ENCODE measurements at regions not wholly inside any gene's neighbourhood (a gene's known extent, or its start where the extent isn't known, plus 50 kb on each side); places are given as distances from the start of the nearest gene placed in this dataset.

GRCh38 chr3:164524201-164524600 lies 554.1 kb downstream of the SI start:
- no peak overlapping the region for H3K4me3 Mint-ChIP-seq
- H3K9me3 Mint-ChIP-seq, result peaks cover 12% of the 10 kb centered on the region
- intact Hi-C loops (cut with micrococcal nuclease), result no loop called here
- no peak for DNase-seq
- H3K4me1 Mint-ChIP-seq (ENCODE audit: low read depth), result no peaks in the 10 kb centered on the region
- no peaks in the 10 kb centered on the region for H3K36me3 Mint-ChIP-seq (ENCODE audit: low read depth)
- no peak overlapping the region for H3K27ac Mint-ChIP-seq
- no peaks in the 10 kb centered on the region for H3K27me3 Mint-ChIP-seq (ENCODE audit: low read depth)
- CTCF ChIA-PET, result no interaction called here

GRCh38 chr3:164522073-164522763 lies 556.1 kb downstream of the SI start:
- CTCF ChIA-PET, result no interaction called here
- Mint-ChIP-seq H3K27ac (no peak overlapping the region), H3K36me3 (ENCODE audit: low read depth) (no peaks in the 10 kb centered on the region), H3K4me1 (ENCODE audit: low read depth) (no peaks in the 10 kb centered on the region), H3K27me3 (ENCODE audit: low read depth) (no peaks in the 10 kb centered on the region), H3K9me3 (peaks cover 10% of the 10 kb centered on the region), H3K4me3 (no peak overlapping the region)
- intact Hi-C loops (cut with micrococcal nuclease), result no loop called here
- DNase-seq, result no peak

DNA sequence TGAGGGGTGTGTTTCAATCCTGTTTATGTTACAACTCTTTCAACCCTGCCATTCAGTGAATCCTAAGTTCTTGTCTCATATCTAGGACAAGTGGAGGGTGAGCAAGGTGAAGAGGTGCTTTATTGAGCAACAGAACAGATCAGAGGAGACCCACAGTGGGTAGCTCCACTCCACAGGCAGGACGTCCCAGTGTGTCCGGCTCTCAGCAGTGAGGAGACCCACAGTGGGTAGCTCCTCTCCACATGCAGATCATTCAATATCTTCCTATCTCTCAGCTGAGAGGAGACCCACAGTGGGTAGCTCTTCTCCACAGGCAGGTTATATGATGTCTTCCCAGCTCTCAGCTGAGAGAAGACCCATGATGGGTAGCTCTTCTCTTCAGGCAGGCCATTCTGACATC lies 556.7 kb downstream of the SI start:
- Mint-ChIP-seq H3K36me3 (ENCODE audit: low read depth) (no peaks in the 10 kb centered on the region), H3K27me3 (ENCODE audit: low read depth) (no peaks in the 10 kb centered on the region), H3K9me3 (peaks cover 10% of the 10 kb centered on the region)

DNA sequence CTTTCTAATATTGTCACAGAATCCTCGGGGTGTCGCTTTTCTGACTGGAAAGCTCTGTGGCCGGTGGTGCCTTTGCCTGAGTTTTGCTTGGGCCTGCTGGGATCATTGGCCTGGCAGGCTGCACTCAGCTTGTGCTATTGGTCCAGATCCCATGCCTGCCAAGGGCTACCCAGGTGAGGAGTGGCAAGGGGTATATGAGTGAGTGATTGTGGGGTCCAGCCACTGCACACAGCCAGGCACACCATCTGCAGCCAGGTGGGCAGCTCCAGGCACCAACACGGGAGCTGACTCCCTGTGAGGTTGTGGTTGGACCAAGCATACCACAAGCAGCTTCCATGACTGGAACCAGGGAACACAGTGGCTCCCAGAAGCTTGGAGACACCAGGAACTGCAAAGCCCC lies 557.2 kb downstream of the SI start:
- Mint-ChIP-seq H3K36me3 (ENCODE audit: low read depth) (no peaks in the 10 kb centered on the region), H3K4me1 (ENCODE audit: low read depth) (no peaks in the 10 kb centered on the region), H3K27me3 (ENCODE audit: low read depth) (no peaks in the 10 kb centered on the region), H3K4me3 (no peak overlapping the region), H3K27ac (no peak overlapping the region), H3K9me3 (peaks cover 10% of the 10 kb centered on the region)
- DNase-seq, result no peak
- CTCF ChIA-PET, result no interaction called here
- intact Hi-C loops (cut with micrococcal nuclease), result no loop called here

More for the DNA sequence above, 556.7 kb downstream of the SI start:
- Mint-ChIP-seq H3K4me3 (no peak overlapping the region), H3K4me1 (ENCODE audit: low read depth) (no peaks in the 10 kb centered on the region), H3K27ac (no peak overlapping the region)
- intact Hi-C loops (cut with micrococcal nuclease), result no loop called here
- CTCF ChIA-PET, result no interaction called here
- DNase-seq, result no peak

DNA sequence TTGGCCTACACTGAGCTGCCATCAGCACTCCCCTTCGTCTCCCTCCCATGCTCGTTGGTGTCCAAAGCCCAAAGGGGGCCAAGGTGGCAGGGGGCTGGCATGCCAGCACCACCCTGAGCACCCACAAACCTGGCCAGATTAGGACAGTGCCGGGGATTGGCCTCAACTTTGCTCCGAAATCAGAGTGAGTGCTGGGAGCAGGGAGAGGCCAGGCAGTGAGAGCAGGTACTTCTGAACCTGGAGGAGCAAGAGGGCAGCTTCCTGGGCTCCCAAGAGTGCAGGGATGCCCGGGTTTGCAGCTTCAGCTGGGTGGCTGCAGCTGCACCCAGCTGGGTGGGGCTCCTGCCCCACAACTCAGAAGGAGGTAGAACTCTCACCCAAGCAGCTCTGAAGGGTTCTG lies 563.0 kb downstream of the SI start:
- no peaks in the 10 kb centered on the region for H3K27me3 Mint-ChIP-seq (ENCODE audit: low read depth)
- CTCF ChIA-PET, result no interaction called here
- intact Hi-C loops (cut with micrococcal nuclease), result no loop called here
- no peak overlapping the region for H3K4me3 Mint-ChIP-seq
- DNase-seq, result no peak
- H3K9me3 Mint-ChIP-seq, result peaks cover 11% of the 10 kb centered on the region
- H3K4me1 Mint-ChIP-seq (ENCODE audit: low read depth), result no peaks in the 10 kb centered on the region
- no peaks in the 10 kb centered on the region for H3K36me3 Mint-ChIP-seq (ENCODE audit: low read depth)
- H3K27ac Mint-ChIP-seq, result no peak overlapping the region

GRCh38 chr3:164514576-164514975 lies 563.7 kb downstream of the SI start:
- no peaks in the 10 kb centered on the region for H3K27me3 Mint-ChIP-seq (ENCODE audit: low read depth)
- H3K36me3 Mint-ChIP-seq (ENCODE audit: low read depth), result no peaks in the 10 kb centered on the region
- no peak overlapping the region for H3K27ac Mint-ChIP-seq
- no peak overlapping the region for H3K4me3 Mint-ChIP-seq
- peaks cover 8% of the 10 kb centered on the region for H3K9me3 Mint-ChIP-seq
- intact Hi-C loops (cut with micrococcal nuclease), result no loop called here
- DNase-seq, result no peak
- H3K4me1 Mint-ChIP-seq (ENCODE audit: low read depth), result no peaks in the 10 kb centered on the region
- CTCF ChIA-PET, result no interaction called here

DNA sequence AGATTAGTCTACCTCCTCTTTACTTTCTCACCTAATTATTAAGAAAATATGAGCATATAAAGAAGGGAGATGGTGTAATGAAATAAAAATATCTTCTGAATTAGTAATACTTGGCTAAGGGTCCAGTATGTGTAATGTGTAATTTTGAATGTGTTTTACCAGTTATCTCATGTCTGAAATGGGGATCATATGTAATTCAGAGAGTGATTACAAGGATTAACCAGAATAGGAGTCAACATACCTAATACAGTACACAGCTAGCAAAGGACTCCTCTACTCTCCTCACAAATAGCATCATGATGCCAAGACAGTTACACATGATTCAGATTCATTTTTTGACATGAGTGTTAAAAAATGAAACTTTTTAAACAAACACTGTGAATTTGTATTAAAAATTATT lies 570.4 kb downstream of the SI start:
- no peak overlapping the region for H3K4me3 Mint-ChIP-seq
- CTCF ChIA-PET, result no interaction called here
- H3K4me1 Mint-ChIP-seq (ENCODE audit: low read depth), result no peaks in the 10 kb centered on the region
- no peaks in the 10 kb centered on the region for H3K36me3 Mint-ChIP-seq (ENCODE audit: low read depth)
- no peak for DNase-seq
- H3K27me3 Mint-ChIP-seq (ENCODE audit: low read depth), result no peaks in the 10 kb centered on the region
- no peak overlapping the region for H3K27ac Mint-ChIP-seq
- intact Hi-C loops (cut with micrococcal nuclease), result no loop called here
- H3K9me3 Mint-ChIP-seq, result peaks cover 4% of the 10 kb centered on the region

DNA sequence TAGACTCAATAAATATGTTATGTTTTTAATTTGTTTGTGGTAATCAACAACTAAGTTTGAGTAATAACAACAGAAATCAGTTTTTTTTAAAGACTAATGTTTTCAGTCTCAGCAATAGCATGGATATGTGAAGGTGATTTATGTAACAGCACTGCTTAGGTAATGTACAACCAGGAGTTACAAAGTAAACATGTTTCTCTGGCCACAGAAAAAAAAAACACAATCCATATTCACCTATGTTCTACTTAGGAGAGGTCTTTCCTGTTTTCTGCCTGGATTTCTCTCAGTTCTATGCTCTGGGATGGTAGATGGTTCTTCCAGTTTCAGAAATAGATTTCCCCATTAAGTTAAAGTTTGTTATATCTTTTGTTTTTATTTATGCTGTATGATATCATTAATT lies 579.4 kb downstream of the SI start:
- H3K27ac Mint-ChIP-seq, result no peak overlapping the region

GRCh38 chr3:164488893-164489292 lies 589.4 kb downstream of the SI start:
- DNase-seq, result no peak
- intact Hi-C loops (cut with micrococcal nuclease), result no loop called here
- Mint-ChIP-seq H3K27ac (no peak overlapping the region), H3K36me3 (ENCODE audit: low read depth) (no peaks in the 10 kb centered on the region), H3K4me1 (ENCODE audit: low read depth) (no peaks in the 10 kb centered on the region), H3K4me3 (no peak overlapping the region), H3K27me3 (ENCODE audit: low read depth) (no peaks in the 10 kb centered on the region), H3K9me3 (peaks cover 3% of the 10 kb centered on the region)
- CTCF ChIA-PET, result no interaction called here

More for the DNA sequence above, 579.4 kb downstream of the SI start:
- Mint-ChIP-seq H3K36me3 (ENCODE audit: low read depth) (no peaks in the 10 kb centered on the region), H3K4me3 (no peak overlapping the region), H3K27me3 (ENCODE audit: low read depth) (no peaks in the 10 kb centered on the region), H3K4me1 (ENCODE audit: low read depth) (no peaks in the 10 kb centered on the region), H3K9me3 (peaks cover 8% of the 10 kb centered on the region)
- CTCF ChIA-PET, result no interaction called here
- intact Hi-C loops (cut with micrococcal nuclease), result no loop called here
- DNase-seq, result no peak

DNA sequence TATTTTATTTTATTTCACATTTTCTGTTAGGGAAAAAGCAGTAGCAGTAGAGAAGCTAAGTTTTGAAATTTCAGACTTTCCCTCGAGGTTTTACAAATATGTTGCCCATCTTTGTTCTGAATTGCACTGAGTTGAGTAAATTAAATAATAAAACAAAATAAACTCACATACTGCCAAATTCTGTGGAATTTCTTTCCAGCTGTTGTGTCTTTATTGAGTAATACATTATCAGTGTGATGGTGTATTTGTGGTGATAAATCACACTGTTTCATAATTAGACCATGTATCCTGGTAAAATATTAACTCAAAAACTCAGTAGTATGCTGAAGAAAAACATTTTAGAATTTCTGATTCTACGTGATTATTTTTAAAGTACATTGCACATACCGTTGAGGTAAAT lies 592.1 kb downstream of the SI start:
- Mint-ChIP-seq H3K9me3 (peaks cover 2% of the 10 kb centered on the region), H3K4me3 (no peak overlapping the region), H3K27me3 (ENCODE audit: low read depth) (no peaks in the 10 kb centered on the region), H3K27ac (no peak overlapping the region), H3K36me3 (ENCODE audit: low read depth) (no peaks in the 10 kb centered on the region), H3K4me1 (ENCODE audit: low read depth) (no peaks in the 10 kb centered on the region)
- CTCF ChIA-PET, result no interaction called here
- intact Hi-C loops (cut with micrococcal nuclease), result no loop called here
- no peak for DNase-seq

- peaks cover 2% of the 10 kb centered on the region for H3K9me3 Mint-ChIP-seq
- no peaks in the 10 kb centered on the region for H3K36me3 Mint-ChIP-seq (ENCODE audit: low read depth)
- CTCF ChIA-PET, result no interaction called here
- H3K4me1 Mint-ChIP-seq (ENCODE audit: low read depth), result no peaks in the 10 kb centered on the region
- H3K4me3 Mint-ChIP-seq, result no peak overlapping the region
- no peak for DNase-seq
- H3K27me3 Mint-ChIP-seq (ENCODE audit: low read depth), result no peaks in the 10 kb centered on the region
- intact Hi-C loops (cut with micrococcal nuclease), result no loop called here
- no peak overlapping the region for H3K27ac Mint-ChIP-seq
Measured at GRCh38 chr3:164479978-164480377, 598.3 kb downstream of the SI start.

- no peak for DNase-seq
- intact Hi-C loops (cut with micrococcal nuclease), result no loop called here
- Mint-ChIP-seq H3K9me3 (peaks cover 2% of the 10 kb centered on the region), H3K36me3 (ENCODE audit: low read depth) (no peaks in the 10 kb centered on the region), H3K27me3 (ENCODE audit: low read depth) (no peaks in the 10 kb centered on the region), H3K4me3 (no peak overlapping the region), H3K27ac (no peak overlapping the region), H3K4me1 (ENCODE audit: low read depth) (no peaks in the 10 kb centered on the region)
- CTCF ChIA-PET, result no interaction called here
Measured at GRCh38 chr3:164479406-164479805, 598.9 kb downstream of the SI start.

DNA sequence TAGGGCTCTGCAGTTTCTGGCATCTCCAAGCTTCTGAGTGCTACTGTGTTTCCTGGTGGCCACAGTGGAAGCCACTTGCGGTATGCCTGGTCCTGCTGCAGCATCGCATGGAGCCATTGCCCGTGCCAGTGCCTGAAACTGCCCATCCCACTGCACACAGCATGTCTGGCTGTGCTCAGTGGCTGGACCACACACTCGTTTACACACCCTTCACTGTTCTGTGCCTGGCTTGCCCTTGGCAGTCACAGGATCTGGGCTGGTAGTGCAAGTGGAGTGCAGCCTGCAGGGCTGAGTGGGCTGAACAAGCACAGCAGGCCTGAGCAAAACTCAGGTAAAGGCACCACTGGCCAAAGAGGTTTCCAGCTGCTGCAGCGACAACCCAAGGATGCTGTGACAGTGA lies 600.0 kb downstream of the SI start:
- H3K9me3 Mint-ChIP-seq, result peaks cover 1% of the 10 kb centered on the region
- intact Hi-C loops (cut with micrococcal nuclease), result no loop called here
- no peak overlapping the region for H3K4me3 Mint-ChIP-seq
- no peaks in the 10 kb centered on the region for H3K36me3 Mint-ChIP-seq (ENCODE audit: low read depth)
- DNase-seq, result no peak
- no peak overlapping the region for H3K27ac Mint-ChIP-seq
- no peaks in the 10 kb centered on the region for H3K4me1 Mint-ChIP-seq (ENCODE audit: low read depth)
- H3K27me3 Mint-ChIP-seq (ENCODE audit: low read depth), result no peaks in the 10 kb centered on the region
- CTCF ChIA-PET, result no interaction called here

DNA sequence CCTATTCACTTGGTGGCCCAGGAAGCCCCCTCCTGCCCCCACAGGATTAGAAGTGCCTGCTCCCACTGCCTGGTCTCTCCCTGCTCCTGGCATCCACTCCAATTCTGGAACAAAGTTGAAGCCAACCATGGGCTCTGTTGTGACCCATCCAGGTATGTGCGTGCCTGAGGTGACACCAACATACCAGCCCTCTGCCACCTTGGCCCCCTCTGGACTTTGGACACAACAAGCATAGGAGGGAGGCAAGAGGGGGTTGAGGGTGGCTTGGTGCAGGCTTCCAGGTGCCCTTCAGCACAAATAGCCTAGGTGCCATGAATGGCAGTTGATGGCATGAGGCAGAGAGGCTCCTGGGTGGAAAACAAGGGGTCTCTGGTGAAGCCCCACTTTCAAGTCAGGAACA lies 600.9 kb downstream of the SI start:
- CTCF ChIA-PET, result no interaction called here
- intact Hi-C loops (cut with micrococcal nuclease), result no loop called here
- Mint-ChIP-seq H3K27me3 (ENCODE audit: low read depth) (no peaks in the 10 kb centered on the region), H3K27ac (no peak overlapping the region), H3K36me3 (ENCODE audit: low read depth) (no peaks in the 10 kb centered on the region), H3K4me1 (ENCODE audit: low read depth) (no peaks in the 10 kb centered on the region), H3K9me3 (no peaks in the 10 kb centered on the region), H3K4me3 (no peak overlapping the region)
- DNase-seq, result no peak

Measured in activated naive CD4-positive, alpha-beta T cell treated with anti-CD3 and anti-CD28 coated beads for 36 hours (primary cell).